ENCODE measurements at regions not wholly inside any gene's neighbourhood (a gene's known extent, or its start where the extent isn't known, plus 50 kb on each side); places are given as distances from the start of the nearest gene placed in this dataset.

DNA sequence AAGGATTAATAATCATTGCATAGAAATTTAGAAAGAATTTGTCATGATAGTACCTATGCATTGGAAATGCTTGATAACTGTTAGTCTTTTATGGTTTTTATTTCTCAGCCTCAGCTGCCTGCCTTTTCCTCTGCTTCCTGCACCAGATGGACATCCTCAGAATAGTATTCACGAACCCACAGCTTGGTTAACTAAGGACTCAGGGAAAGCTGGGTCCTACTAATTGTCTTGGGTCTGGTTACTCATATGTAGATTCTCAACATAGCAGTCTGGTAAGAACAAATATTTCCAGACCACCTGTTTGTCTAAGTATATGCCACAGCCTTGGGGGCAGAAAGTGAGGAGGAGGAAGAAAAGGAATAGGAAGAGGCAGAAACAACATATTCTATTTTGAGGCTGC, 464.5 kb upstream of the SMARCA2 start:
- no peak for TF ChIP-seq BHLHE40 (IDR thresholded peaks at IDR 0.05; ENCODE audit: low read depth, low read length)
- TF ChIP-seq, protein P1, sequence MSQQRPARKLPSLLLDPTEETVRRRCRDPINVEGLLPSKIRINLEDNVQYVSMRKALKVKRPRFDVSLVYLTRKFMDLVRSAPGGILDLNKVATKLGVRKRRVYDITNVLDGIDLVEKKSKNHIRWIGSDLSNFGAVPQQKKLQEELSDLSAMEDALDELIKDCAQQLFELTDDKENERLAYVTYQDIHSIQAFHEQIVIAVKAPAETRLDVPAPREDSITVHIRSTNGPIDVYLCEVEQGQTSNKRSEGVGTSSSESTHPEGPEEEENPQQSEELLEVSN (IDR thresholded peaks at IDR 0.05; ENCODE audit: borderline replicate concordance, low read depth): no peak
- TF ChIP-seq POLR2A (IDR thresholded peaks at IDR 0.05; ENCODE audit: low read length): no peak
- TF ChIP-seq HDAC2 (IDR thresholded peaks at IDR 0.05): no peak
- TF ChIP-seq PHF8 (IDR thresholded peaks at IDR 0.05; ENCODE audit: borderline replicate concordance, low read depth): no peak
- TF ChIP-seq, protein P2, sequence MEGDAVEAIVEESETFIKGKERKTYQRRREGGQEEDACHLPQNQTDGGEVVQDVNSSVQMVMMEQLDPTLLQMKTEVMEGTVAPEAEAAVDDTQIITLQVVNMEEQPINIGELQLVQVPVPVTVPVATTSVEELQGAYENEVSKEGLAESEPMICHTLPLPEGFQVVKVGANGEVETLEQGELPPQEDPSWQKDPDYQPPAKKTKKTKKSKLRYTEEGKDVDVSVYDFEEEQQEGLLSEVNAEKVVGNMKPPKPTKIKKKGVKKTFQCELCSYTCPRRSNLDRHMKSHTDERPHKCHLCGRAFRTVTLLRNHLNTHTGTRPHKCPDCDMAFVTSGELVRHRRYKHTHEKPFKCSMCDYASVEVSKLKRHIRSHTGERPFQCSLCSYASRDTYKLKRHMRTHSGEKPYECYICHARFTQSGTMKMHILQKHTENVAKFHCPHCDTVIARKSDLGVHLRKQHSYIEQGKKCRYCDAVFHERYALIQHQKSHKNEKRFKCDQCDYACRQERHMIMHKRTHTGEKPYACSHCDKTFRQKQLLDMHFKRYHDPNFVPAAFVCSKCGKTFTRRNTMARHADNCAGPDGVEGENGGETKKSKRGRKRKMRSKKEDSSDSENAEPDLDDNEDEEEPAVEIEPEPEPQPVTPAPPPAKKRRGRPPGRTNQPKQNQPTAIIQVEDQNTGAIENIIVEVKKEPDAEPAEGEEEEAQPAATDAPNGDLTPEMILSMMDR (IDR thresholded peaks at IDR 0.05): no peak
- no peak for TF ChIP-seq ESRRA (IDR thresholded peaks at IDR 0.05; ENCODE audit: borderline replicate concordance, low read length)
- no peak for TF ChIP-seq RAD21 (conservative IDR thresholded peaks at IDR 0.05 in 1 of 2, IDR thresholded peaks at IDR 0.05 in 1 of 2)
- TF ChIP-seq, protein P3, sequence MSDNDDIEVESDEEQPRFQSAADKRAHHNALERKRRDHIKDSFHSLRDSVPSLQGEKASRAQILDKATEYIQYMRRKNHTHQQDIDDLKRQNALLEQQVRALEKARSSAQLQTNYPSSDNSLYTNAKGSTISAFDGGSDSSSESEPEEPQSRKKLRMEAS (IDR thresholded peaks at IDR 0.05): no peak
- TF ChIP-seq, protein P4, sequence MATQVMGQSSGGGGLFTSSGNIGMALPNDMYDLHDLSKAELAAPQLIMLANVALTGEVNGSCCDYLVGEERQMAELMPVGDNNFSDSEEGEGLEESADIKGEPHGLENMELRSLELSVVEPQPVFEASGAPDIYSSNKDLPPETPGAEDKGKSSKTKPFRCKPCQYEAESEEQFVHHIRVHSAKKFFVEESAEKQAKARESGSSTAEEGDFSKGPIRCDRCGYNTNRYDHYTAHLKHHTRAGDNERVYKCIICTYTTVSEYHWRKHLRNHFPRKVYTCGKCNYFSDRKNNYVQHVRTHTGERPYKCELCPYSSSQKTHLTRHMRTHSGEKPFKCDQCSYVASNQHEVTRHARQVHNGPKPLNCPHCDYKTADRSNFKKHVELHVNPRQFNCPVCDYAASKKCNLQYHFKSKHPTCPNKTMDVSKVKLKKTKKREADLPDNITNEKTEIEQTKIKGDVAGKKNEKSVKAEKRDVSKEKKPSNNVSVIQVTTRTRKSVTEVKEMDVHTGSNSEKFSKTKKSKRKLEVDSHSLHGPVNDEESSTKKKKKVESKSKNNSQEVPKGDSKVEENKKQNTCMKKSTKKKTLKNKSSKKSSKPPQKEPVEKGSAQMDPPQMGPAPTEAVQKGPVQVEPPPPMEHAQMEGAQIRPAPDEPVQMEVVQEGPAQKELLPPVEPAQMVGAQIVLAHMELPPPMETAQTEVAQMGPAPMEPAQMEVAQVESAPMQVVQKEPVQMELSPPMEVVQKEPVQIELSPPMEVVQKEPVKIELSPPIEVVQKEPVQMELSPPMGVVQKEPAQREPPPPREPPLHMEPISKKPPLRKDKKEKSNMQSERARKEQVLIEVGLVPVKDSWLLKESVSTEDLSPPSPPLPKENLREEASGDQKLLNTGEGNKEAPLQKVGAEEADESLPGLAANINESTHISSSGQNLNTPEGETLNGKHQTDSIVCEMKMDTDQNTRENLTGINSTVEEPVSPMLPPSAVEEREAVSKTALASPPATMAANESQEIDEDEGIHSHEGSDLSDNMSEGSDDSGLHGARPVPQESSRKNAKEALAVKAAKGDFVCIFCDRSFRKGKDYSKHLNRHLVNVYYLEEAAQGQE (IDR thresholded peaks at IDR 0.05): no peak
- TF ChIP-seq JUNB (IDR thresholded peaks at IDR 0.05): no peak
- TF ChIP-seq CEBPB (IDR thresholded peaks at IDR 0.05): no peak
- no peak for TF ChIP-seq EP300 (IDR thresholded peaks at IDR 0.05)

All from A549 (cell line).